Upper lobe of right lung (tissue), 1 donor: ENCODE measurements at regions not wholly inside any gene's neighbourhood (a gene's known extent, or its start where the extent isn't known, plus 50 kb on each side); places are given as distances from the start of the nearest gene placed in this dataset.
"Not testable (repeated sequence)": the region's sequence is repeated elsewhere in the genome, so short reads cannot be mapped to it uniquely, and the experiment has no call there.

Source experiments
- ATAC-seq: fragments of 200-7000 bp; cut with Tn5 transposase; one replicate; pipeline ENCODE4 v1.9.1; 2020; ENCODE audit warnings: mild to moderate bottlenecking, moderate library complexity
- DNase-seq: peaks from one replicate; pipeline ENCODE4 v3.0.0-alpha.2; 2020
- H3K27ac ChIP-seq: fragments of 200-600 bp; one replicate; pipeline ENCODE4 v1.8.0; 2022
- H3K27me3 ChIP-seq: fragments of 200-600 bp; one replicate; pipeline ENCODE4 v1.8.0; 2022; ENCODE audit warnings: mild to moderate bottlenecking
- H3K36me3 ChIP-seq: fragments of 200-600 bp; one replicate; pipeline ENCODE4 v1.8.0; 2022
- H3K4me1 ChIP-seq: fragments of 200-600 bp; one replicate; pipeline ENCODE4 v1.8.0; 2022
- H3K4me3 ChIP-seq: fragments of 200-600 bp; one replicate; pipeline ENCODE4 v1.8.0; 2022; ENCODE audit warnings: mild to moderate bottlenecking
- H3K9me3 ChIP-seq: fragments of 200-600 bp; one replicate; pipeline ENCODE4 v1.8.0; 2022
- intact Hi-C: fragments of 100-400 bp; cut with DNase I; formaldehyde crosslinking; loops from one replicate; pipeline ENCODE4 v1.11.0; 2022
- TF ChIP-seq, protein P1 (sequence below): fragments of 200-600 bp; IDR thresholded peaks from one replicate; pipeline ENCODE4 v1.8.0; 2022; ENCODE audit warnings: antibody characterized with exemption
- donor health status: DM: no; HTN: yes; CAD: no; lungs with severe emphysema.

DNA sequence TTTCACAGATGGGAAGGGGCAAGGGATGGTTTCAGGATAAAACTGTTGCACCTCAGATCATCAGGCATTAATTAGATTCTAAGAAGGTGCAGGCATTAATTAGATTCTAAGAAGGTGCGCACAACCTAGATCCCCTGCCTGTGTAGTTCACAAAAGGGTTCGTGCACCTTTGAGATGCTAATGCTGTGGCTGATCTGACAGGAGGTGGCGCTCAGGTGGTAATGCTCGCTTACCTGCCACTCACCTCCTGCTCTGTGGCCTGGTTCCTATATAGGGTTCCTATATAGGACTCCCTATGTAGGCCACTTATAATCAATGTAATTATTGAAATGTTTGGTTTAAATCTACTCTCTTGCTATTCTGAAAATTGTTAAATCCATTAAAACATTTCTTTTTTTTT is 171.0 kb downstream of the MSX2 start:
- Histone ChIP-seq H3K9me3 (no peaks in the 10 kb centered on the region), H3K27ac (no peak overlapping the region), H3K4me3 (no peak overlapping the region), H3K4me1 (no peaks in the 10 kb centered on the region), H3K27me3 (no peaks in the 10 kb centered on the region), H3K36me3 (no peaks in the 10 kb centered on the region)
- ATAC-seq (no peak), DNase-seq (no peak)
- TF ChIP-seq, protein P1, sequence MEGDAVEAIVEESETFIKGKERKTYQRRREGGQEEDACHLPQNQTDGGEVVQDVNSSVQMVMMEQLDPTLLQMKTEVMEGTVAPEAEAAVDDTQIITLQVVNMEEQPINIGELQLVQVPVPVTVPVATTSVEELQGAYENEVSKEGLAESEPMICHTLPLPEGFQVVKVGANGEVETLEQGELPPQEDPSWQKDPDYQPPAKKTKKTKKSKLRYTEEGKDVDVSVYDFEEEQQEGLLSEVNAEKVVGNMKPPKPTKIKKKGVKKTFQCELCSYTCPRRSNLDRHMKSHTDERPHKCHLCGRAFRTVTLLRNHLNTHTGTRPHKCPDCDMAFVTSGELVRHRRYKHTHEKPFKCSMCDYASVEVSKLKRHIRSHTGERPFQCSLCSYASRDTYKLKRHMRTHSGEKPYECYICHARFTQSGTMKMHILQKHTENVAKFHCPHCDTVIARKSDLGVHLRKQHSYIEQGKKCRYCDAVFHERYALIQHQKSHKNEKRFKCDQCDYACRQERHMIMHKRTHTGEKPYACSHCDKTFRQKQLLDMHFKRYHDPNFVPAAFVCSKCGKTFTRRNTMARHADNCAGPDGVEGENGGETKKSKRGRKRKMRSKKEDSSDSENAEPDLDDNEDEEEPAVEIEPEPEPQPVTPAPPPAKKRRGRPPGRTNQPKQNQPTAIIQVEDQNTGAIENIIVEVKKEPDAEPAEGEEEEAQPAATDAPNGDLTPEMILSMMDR = no peak
- intact Hi-C loops = no loop called here

DNA sequence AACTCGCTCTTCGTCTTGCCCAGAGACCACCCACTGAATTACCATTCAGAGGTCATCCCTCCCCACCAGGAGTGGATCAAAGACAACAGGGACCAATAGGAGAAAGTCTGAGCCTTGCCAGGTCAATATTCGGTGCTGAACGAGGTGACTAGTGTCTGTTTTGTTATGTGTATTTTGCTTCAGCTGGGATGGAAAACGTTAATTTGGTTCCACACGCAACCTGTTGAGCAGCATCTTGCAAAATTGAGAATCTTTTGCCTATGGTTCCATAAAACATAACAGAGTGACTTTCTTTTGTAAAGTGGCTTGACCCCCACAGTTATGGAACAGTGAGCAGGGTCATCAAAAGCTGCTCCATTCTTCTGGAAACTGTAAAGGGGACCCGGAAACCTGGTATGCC is 168.4 kb downstream of the MSX2 start:
- Histone ChIP-seq H3K9me3 (no peaks in the 10 kb centered on the region), H3K4me1 (no peaks in the 10 kb centered on the region), H3K27me3 (no peaks in the 10 kb centered on the region), H3K36me3 (no peaks in the 10 kb centered on the region), H3K27ac (no peak overlapping the region), H3K4me3 (no peak overlapping the region)
- intact Hi-C loops = no loop called here
- ATAC-seq (no peak), DNase-seq (no peak)
- TF ChIP-seq, protein P1 = no peak

DNA sequence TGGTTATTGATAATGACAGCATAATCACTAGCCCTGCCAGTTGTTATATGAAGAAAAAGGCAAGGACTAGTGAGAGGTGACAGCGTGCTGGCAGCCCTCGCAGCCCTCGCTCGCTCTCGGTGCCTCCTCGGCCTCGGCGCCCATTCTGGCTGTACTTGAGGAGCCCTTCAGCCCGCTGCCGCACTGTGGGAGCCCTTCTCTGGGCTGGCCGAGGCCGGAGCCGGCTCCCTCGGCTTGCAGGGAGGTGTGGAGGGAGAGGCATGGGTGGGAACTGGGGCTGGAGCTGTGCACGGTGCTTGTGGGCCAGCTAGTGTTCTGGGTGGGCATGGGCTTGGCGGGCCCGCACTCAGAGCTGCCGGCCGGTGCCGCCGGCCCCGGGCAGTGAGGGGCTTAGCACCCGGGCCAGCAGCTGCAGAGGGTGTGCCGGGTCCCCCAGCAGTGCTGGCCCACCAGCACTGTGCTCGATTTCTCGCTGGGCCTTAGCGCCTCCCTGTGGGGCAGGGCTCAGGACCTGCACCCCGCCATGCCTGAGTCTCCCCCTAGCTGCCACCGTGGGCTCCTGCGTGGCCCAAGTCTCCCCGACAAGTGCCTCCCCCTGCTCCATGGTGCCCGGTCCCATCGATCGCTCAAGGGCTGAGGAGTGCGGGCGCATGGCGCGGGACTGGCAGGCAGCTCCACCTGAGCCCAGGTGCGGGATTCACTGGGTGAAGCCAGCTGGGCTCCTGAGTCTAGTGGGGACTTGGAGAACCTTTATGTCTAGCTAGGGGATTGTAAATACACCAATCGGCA is 156.2 kb downstream of the MSX2 start:
- H3K36me3 ChIP-seq, H3K27ac ChIP-seq, H3K4me1 ChIP-seq, intact Hi-C loops, H3K27me3 ChIP-seq, ATAC-seq, H3K4me3 ChIP-seq, H3K9me3 ChIP-seq, DNase-seq: not testable (repeated sequence)

DNA sequence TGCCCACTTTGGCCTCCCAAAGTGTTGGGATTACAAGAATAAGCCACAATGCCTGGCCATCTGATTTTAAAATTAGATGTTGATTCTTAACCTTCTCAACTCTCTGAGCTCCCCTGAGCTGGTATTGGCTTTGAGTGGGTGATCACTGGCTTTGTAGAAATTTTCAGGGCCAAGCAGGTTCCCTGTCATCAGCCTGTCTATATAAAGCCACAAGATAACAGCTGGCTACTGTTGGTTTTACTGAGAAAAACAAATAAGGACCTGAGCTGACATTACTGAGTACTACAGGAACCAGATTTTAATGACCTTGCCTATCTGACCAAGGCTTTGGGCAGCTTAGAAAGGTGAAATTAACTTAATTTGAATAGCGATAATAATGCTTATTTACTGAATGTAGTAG is 153.6 kb downstream of the MSX2 start:
- Histone ChIP-seq H3K27ac (no peak overlapping the region), H3K27me3 (no peaks in the 10 kb centered on the region), H3K4me1 (no peaks in the 10 kb centered on the region), H3K4me3 (no peak overlapping the region), H3K36me3 (no peaks in the 10 kb centered on the region), H3K9me3 (no peaks in the 10 kb centered on the region)
- TF ChIP-seq, protein P1 = no peak
- intact Hi-C loops = no loop called here
- no peak for DNase-seq
- ATAC-seq = no peak

DNA sequence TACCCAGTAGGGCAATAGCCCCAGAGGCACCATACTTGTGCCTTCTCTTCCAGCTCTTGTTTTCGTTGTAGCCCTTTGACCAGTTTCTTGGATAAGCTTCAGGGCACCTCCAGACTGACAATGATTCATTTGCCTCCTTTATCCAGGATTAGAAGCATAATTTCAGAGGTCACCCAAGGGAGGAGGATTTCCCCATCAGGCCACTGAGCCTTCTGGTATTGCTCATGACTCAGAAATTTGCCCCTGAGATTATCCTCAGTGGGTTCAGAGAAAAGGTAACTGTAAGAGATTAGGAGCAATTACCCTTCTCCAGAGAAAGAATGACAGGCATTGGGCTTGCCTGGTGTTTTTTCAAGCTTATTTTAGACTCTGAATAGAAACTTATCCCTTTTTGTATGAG is 147.9 kb downstream of the MSX2 start:
- Histone ChIP-seq H3K36me3 (no peaks in the 10 kb centered on the region), H3K4me1 (no peaks in the 10 kb centered on the region), H3K27me3 (peaks cover 8% of the 10 kb centered on the region), H3K4me3 (no peak overlapping the region), H3K9me3 (no peaks in the 10 kb centered on the region), H3K27ac (no peak overlapping the region)
- intact Hi-C loops = no loop called here
- TF ChIP-seq, protein P1 = no peak
- DNase-seq = no peak
- no peak for ATAC-seq

DNA sequence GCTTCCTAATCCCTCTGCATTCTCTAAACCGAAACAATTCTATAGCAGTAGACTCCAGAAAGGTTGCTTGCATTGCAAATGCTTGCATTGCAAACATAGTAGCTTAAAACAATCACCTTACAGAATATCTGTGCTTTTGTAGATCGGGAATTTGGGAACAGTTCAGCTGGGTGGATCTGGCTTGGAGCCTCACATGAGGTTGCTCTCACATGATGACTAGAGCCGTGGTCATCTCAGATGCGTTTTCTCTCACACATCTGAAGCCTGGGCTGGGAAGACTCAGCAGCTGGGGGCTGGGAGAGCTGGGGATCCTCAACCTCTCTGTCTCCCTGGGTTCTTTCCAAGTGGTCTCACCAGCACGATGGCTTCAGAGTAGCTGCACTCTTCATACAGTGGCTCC is 127.8 kb downstream of the MSX2 start:
- no peaks in the 10 kb centered on the region for H3K4me1 ChIP-seq
- H3K27ac ChIP-seq = no peak overlapping the region
- no peaks in the 10 kb centered on the region for H3K27me3 ChIP-seq
- no peak for DNase-seq
- H3K9me3 ChIP-seq = no peaks in the 10 kb centered on the region
- TF ChIP-seq, protein P1 = no peak
- intact Hi-C loops = no loop called here
- no peaks in the 10 kb centered on the region for H3K36me3 ChIP-seq
- no peak for ATAC-seq
- no peak overlapping the region for H3K4me3 ChIP-seq
